IPS-20b (cell line): ENCODE measurements at regions not wholly inside any gene's neighbourhood (a gene's known extent, or its start where the extent isn't known, plus 50 kb on each side); places are given as distances from the start of the nearest gene placed in this dataset.

Experiments used
- H3K27ac ChIP-seq: one replicate; pipeline ENCODE4 v1.5.1; 2013; ENCODE audit warnings: low read length
- H3K27me3 ChIP-seq: 2 replicates; pipeline ENCODE4 v1.6.1; 2013; ENCODE audit warnings: mild to moderate bottlenecking, low read length, inconsistent platforms; ENCODE audit not compliant: insufficient read depth
- H3K36me3 ChIP-seq: 2 replicates; pipeline ENCODE4 v1.6.1; 2013; ENCODE audit warnings: low read depth, mild to moderate bottlenecking, inconsistent platforms, low read length, moderate library complexity; ENCODE audit not compliant: insufficient read depth
- H3K4me1 ChIP-seq: 2 replicates; pipeline ENCODE4 v1.6.1; 2013; ENCODE audit warnings: mild to moderate bottlenecking, control low read depth, inconsistent platforms, low read length, moderate library complexity; ENCODE audit not compliant: insufficient read depth
- H3K4me3 ChIP-seq: 2 replicates; pipeline ENCODE4 v1.5.1; 2013; ENCODE audit warnings: mild to moderate bottlenecking, low read length, inconsistent platforms
- H3K9ac ChIP-seq: 2 replicates; pipeline ENCODE4 v1.6.1; 2013; ENCODE audit warnings: low read depth, mild to moderate bottlenecking, inconsistent platforms, low read length, moderate library complexity
- H3K9me3 ChIP-seq: 2 replicates; pipeline ENCODE4 v1.6.1; 2013; ENCODE audit warnings: mild to moderate bottlenecking, low read depth, low read length, inconsistent platforms; ENCODE audit not compliant: insufficient read depth

DNA sequence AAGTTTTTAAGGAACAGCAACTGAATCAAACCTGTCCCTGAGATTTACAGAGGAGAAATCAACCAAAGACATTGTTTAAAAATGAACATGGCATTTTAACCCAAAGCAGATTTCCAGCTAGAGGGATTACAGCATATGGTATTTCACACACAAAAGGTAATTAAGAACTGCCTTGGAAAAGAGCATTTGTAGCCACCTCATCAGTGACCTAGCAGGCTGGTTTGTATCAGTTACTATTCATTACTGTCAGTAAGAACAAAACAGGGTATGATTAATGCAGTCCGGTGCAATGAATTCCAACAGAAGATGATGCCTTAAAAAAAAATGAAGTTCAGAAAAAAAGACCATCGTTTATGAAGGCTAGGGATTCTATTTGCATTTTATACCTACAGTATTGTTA, 219.9 kb downstream of the CHD9NB start:
- H3K4me3 ChIP-seq: no peak overlapping the region
- H3K36me3 ChIP-seq: no peaks in the 10 kb centered on the region
- no peaks in the 10 kb centered on the region for H3K4me1 ChIP-seq
- H3K9ac ChIP-seq: no peak overlapping the region
- no peaks in the 10 kb centered on the region for H3K9me3 ChIP-seq
- H3K27ac ChIP-seq: no peak overlapping the region
- H3K27me3 ChIP-seq: no peaks in the 10 kb centered on the region

DNA sequence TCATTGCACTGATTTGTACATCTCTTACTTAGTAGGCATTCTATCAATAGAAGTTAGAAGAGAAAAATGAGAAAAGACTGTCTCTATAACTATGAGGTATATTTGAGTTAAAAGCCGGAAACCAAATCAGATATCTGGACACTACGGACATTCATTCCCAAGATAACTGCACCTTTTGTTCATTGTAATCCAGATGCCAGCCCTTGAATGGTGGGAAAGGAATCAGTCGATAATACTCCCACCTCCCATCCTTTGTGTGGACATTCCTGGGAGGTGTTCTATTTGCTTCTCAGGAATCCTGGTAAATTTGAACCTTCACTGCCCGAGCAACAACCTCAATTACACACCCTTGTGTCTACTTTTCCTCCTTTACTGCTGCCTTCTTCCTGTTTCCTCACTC, 225.2 kb downstream of the CHD9NB start:
- Histone ChIP-seq H3K4me1 (no peaks in the 10 kb centered on the region), H3K36me3 (no peaks in the 10 kb centered on the region), H3K4me3 (no peak overlapping the region), H3K27ac (no peak overlapping the region), H3K9ac (no peak overlapping the region), H3K27me3 (no peaks in the 10 kb centered on the region), H3K9me3 (no peaks in the 10 kb centered on the region)

DNA sequence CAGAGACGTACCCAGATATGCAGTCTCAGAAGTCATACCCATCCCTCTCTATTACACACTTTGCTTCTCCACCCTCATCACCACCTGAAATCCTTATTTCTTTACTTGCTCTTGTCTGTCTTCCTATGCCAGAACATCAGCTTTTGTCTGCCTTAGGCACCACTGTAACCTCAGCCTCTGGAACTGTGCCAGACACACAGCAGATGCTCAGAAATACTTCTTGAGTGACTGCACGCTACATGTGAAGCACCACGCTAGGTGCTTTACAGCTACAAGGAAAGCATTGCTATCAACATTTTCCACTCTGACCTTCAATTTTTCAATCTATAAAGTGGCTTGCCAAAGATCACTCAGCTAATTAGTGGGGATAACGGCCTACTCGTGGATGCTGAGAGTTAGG, 226.8 kb downstream of the CHD9NB start:
- no peaks in the 10 kb centered on the region for H3K4me1 ChIP-seq
- H3K9me3 ChIP-seq: no peaks in the 10 kb centered on the region
- no peak overlapping the region for H3K27ac ChIP-seq
- H3K9ac ChIP-seq: no peak overlapping the region
- no peaks in the 10 kb centered on the region for H3K36me3 ChIP-seq
- H3K4me3 ChIP-seq: no peak overlapping the region
- H3K27me3 ChIP-seq: no peaks in the 10 kb centered on the region

DNA sequence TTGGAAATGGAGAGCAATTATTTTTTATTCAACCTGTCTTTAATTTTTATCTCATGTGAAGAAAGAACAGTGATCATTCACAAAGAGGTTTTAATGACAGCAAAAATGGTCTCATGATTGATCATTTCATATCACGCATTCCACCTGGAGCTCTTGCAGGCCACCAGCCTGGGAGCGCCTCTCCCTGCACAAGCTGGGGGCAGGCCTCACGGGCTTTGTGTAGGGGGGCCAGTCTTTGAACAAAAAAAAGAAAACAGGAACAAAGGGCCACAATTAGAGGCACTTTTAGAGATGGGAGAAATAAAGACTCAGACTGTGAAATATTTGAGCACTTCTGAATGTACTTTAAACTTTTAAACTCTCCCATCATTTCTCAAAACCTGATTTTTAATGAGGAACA, 232.9 kb downstream of the CHD9NB start:
- no peaks in the 10 kb centered on the region for H3K36me3 ChIP-seq
- no peak overlapping the region for H3K27ac ChIP-seq
- H3K9me3 ChIP-seq: no peaks in the 10 kb centered on the region
- no peaks in the 10 kb centered on the region for H3K4me1 ChIP-seq
- no peak overlapping the region for H3K9ac ChIP-seq
- H3K4me3 ChIP-seq: no peak overlapping the region
- no peaks in the 10 kb centered on the region for H3K27me3 ChIP-seq

DNA sequence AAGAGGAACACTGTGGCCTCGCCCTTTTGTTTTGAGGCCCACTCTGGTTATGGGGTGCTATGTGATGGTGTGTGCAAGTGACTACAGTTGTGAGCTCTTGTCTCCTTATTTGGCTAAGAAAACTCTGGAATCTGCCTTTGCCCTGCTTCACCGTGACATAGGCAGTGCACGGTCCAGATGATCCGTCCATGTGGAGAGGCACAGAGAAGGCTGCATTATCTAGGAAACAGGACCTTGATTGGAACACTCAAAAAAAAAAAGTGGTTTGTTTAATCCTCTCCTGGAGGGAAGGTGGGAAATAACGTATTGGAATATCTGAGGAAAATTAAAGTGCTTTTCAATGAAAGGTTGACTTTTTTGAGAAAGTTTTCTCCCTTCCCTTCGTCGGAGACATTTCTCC, 233.3 kb downstream of the CHD9NB start:
- H3K9me3 ChIP-seq: no peaks in the 10 kb centered on the region
- no peak overlapping the region for H3K27ac ChIP-seq
- H3K9ac ChIP-seq: no peak overlapping the region
- no peaks in the 10 kb centered on the region for H3K4me1 ChIP-seq
- no peaks in the 10 kb centered on the region for H3K36me3 ChIP-seq
- H3K4me3 ChIP-seq: no peak overlapping the region
- no peaks in the 10 kb centered on the region for H3K27me3 ChIP-seq

DNA sequence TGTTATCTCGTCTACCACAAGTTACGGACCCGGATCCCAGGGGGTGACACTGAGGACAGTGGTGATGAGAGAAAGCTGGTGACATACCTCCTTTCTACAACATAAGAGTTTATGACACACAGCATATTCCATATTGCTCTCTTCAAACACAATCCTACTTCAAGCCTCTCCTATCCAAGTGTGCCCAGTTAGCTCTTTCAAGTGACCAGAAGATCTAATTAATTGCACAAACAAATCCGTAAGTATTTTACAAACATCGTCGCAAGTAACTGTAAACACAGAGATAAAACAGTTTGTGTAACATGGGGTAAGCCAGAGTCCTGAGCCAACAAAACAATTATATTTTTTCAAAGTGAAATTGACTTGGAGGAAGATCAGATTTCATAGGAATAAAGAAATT, 235.0 kb downstream of the CHD9NB start:
- no peak overlapping the region for H3K4me3 ChIP-seq

DNA sequence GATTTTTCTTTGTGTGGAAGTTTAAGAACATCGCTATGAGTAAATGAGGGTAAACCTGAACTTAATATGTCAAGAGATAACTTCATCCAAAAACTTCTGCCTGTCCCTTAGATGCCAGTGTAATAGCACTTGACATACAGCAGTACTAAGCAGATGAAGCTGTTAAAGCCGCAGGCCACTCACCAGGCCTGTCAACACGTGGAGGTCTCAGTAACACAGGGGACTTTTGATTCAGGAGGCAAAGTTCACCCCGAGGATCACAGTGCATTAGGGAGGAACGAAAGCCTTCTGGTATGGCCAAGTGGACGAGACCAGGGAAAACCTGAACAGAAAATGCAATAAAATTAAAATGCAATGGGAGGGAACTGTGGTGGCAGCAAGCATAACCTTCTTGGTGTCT, 235.7 kb downstream of the CHD9NB start:
- H3K9ac ChIP-seq: no peak overlapping the region
- H3K4me3 ChIP-seq: no peak overlapping the region
- no peaks in the 10 kb centered on the region for H3K9me3 ChIP-seq
- H3K36me3 ChIP-seq: no peaks in the 10 kb centered on the region
- no peaks in the 10 kb centered on the region; the same call in 1 of the 2 replicates for H3K4me1 ChIP-seq
- no peak overlapping the region for H3K27ac ChIP-seq
- H3K27me3 ChIP-seq: no peaks in the 10 kb centered on the region

More for the DNA sequence above, 235.0 kb downstream of the CHD9NB start:
- Histone ChIP-seq H3K4me1 (no peaks in the 10 kb centered on the region; the same call in 1 of the 2 replicates), H3K36me3 (no peaks in the 10 kb centered on the region), H3K27me3 (no peaks in the 10 kb centered on the region), H3K9ac (no peak overlapping the region), H3K27ac (no peak overlapping the region), H3K9me3 (no peaks in the 10 kb centered on the region)

DNA sequence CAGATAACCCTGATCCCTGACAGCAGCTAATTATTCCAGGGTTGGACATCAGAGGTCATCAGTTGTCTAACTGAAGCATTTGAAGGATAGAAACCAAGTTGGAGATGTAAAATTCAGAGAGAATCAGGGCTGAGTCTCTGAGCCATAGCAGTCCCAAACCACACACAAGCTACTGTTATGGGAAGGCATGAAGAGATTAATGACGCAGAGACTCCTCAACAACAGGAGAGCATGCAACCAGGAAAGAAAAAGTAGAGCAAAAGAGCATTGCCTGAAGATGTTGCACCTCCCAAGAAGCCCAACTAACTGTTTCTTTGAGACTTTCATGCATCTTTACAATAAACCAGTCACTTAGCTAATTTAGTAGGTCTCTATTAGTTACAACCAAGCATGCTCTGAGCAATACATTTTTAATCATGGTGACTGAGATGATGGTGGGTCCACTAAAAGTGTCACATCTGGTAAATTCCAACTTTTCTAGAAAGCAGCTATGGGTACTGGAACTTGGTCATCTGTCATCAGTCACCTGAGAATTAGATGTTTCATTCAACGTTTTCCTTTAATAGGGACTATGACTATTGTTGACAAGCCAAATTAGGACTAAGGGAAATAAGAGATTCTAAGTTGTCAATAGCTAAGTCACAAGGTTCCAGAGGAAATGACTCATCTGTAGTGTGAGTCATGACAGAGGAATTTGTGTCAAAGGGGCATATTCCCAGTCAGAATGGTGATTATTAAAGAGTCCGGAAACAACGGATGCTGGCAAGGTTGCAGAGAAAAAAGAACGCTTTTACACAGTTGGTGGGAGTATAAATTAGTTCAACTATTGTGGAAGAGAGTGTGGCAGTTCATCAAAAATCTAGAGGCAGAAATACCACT, 239.8 kb downstream of the CHD9NB start:
- Histone ChIP-seq H3K9me3 (no peaks in the 10 kb centered on the region), H3K4me3 (no peak overlapping the region), H3K4me1 (no peaks in the 10 kb centered on the region; the same call in 1 of the 2 replicates), H3K36me3 (no peaks in the 10 kb centered on the region), H3K27ac (no peak overlapping the region), H3K9ac (no peak overlapping the region), H3K27me3 (no peaks in the 10 kb centered on the region)

DNA sequence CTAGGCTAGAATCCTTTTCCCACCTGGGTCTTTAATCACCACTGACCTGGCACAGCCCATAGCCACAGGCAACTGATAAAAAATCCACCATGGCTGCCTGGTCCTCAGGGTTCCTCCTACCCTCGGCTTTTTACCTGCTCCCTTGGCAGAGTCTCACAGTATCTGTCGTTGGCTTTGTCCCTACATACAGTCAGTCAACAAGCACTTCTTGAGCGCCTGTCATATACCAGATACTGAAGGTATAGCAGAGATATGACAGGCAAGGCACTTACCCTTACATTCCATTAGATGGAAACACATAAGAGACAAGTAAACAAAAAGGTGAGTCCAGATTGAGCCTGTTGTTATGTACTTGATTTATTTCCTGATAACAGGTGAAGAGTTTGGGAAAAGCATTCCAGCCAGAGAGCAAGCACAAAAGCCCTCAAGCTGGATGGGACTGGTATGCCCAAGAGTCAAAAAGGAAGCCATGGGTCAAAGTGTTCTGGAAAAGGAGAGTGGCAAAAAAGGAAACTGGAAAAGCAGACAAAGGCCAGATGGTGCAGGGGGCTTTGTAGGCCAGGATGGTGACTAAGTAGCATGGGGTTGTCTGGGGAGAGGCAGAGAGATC, 247.0 kb downstream of the CHD9NB start:
- no peaks in the 10 kb centered on the region for H3K9me3 ChIP-seq
- no peak overlapping the region for H3K9ac ChIP-seq
- no peaks in the 10 kb centered on the region for H3K27me3 ChIP-seq
- no peaks in the 10 kb centered on the region for H3K36me3 ChIP-seq
- no peak overlapping the region for H3K27ac ChIP-seq
- H3K4me3 ChIP-seq: no peak overlapping the region
- H3K4me1 ChIP-seq: no peaks in the 10 kb centered on the region

DNA sequence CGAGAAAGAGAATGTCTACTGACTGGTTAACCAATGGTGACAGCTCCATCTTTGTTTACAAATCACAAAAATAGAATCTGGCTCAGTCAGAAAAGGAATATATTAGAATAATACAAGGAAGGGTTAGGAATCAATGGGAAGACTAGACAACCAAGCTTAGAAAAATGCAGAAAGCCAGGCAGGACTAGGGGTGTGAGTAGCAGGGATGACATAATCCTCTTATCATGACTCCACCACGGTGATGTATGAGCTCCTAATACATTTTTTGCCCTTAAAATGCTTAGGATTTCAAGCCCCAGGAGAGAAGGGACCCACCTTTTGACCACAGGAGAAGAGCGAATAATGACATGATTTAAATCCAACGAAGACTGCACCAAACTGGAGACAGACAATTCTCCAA, 252.3 kb downstream of the CHD9NB start:
- Histone ChIP-seq H3K27me3 (no peaks in the 10 kb centered on the region), H3K9me3 (0 out of 2 replicates have a peak, but pooled peaks cover 3% of the 10 kb centered on the region), H3K36me3 (no peaks in the 10 kb centered on the region), H3K27ac (no peak overlapping the region), H3K9ac (no peak overlapping the region), H3K4me3 (no peak overlapping the region), H3K4me1 (peaks cover 6% of the 10 kb centered on the region; the same call in 1 of the 2 replicates)

DNA sequence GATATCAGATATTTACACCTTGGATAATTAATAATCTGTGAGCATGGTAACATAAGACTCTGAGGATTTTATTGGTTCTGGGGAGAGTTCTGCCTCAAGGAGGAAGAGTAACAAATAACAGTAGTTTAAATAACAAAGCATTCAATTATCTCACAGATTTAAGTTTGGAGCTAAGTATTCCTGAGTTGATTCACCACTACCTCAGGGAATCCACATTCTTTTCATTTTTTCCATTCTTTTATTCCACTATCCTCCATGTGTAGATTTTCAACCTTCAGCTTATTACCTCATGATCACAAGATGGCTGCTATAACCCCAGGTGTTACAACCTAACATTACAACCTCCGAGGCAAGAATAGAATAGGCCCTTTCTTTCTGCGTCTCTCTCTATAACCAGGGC, 252.2 kb upstream of the TOX3 start:
- Histone ChIP-seq H3K4me1 (peaks cover 6% of the 10 kb centered on the region; the same call in 1 of the 2 replicates), H3K36me3 (no peaks in the 10 kb centered on the region), H3K27ac (no peak overlapping the region)

DNA sequence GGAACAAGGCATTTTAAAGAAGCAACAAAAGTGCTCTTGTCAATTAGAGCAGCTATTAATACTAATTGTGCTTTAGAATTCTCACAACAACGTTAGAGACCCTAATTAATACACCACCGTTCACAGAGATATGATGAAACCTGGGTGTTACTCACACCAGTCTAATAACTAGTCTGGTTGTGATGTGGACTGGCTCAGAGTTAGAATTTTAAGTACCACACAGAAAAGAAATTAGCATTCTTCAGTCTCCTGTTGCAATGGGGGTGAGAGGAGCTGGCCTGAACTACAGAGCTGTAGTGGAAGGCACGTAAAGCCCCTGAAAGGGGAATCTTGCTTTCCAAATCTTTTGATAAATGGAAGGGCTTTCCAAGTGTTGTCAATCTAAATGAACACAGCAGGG, 240.8 kb upstream of the TOX3 start:
- Histone ChIP-seq H3K27me3 (no peaks in the 10 kb centered on the region), H3K9ac (no peak overlapping the region), H3K4me1 (peaks cover 7% of the 10 kb centered on the region), H3K27ac (no peak overlapping the region), H3K4me3 (no peak overlapping the region), H3K36me3 (no peaks in the 10 kb centered on the region), H3K9me3 (no peaks in the 10 kb centered on the region)

More for the DNA sequence above, 252.2 kb upstream of the TOX3 start:
- Histone ChIP-seq H3K27me3 (no peaks in the 10 kb centered on the region), H3K4me3 (no peak overlapping the region), H3K9ac (no peak overlapping the region), H3K9me3 (peaks cover 11% of the 10 kb centered on the region; the same call in 1 of the 2 replicates)
